GM19468 (cell line): ENCODE measurements at regions not wholly inside any gene's neighbourhood (a gene's known extent, or its start where the extent isn't known, plus 50 kb on each side); places are given as distances from the start of the nearest gene placed in this dataset.

Experiments
- ATAC-seq: cut with Tn5 transposase; IDR thresholded peaks from one replicate; pipeline ENCODE4 v1.9.1; 2021; ENCODE audit warnings: mild to moderate bottlenecking, moderate library complexity, moderate number of reproducible peaks; ENCODE audit not compliant: unreplicated experiment; ENCODE audit errors: extremely low read depth

- no peak for ATAC-seq
Measured at GRCh38 chr3:145522179-145522578, 638.8 kb downstream of the PLOD2 start.

- ATAC-seq = no peak
Measured at GRCh38 chr3:145522893-145523651, 637.9 kb downstream of the PLOD2 start.

- no peak for ATAC-seq
Measured at GRCh38 chr3:145531548-145531947, 629.4 kb downstream of the PLOD2 start.

GRCh38 chr3:145533696-145534095 is 627.3 kb downstream of the PLOD2 start:
- no peak for ATAC-seq

- no peak for ATAC-seq
Measured at GRCh38 chr3:145536461-145536860, 624.5 kb downstream of the PLOD2 start.

GRCh38 chr3:145550522-145550921 is 610.5 kb downstream of the PLOD2 start:
- ATAC-seq = no peak

GRCh38 chr3:145557405-145557804 is 603.6 kb downstream of the PLOD2 start:
- no peak for ATAC-seq

GRCh38 chr3:145578471-145578870 is 582.5 kb downstream of the PLOD2 start:
- no peak for ATAC-seq

GRCh38 chr3:145581694-145582093 is 579.3 kb downstream of the PLOD2 start:
- no peak for ATAC-seq

- ATAC-seq = no peak
Measured at GRCh38 chr3:145604851-145605250, 556.1 kb downstream of the PLOD2 start.

GRCh38 chr3:145620002-145620401 is 541.0 kb downstream of the PLOD2 start:
- ATAC-seq = no peak

- ATAC-seq = no peak
Measured at GRCh38 chr3:145620486-145620885, 540.5 kb downstream of the PLOD2 start.

- ATAC-seq = no peak
Measured at GRCh38 chr3:145623349-145623748, 537.6 kb downstream of the PLOD2 start.

GRCh38 chr3:145628211-145628610 is 532.8 kb downstream of the PLOD2 start:
- no peak for ATAC-seq

GRCh38 chr3:145637105-145637504 is 523.9 kb downstream of the PLOD2 start:
- no peak for ATAC-seq

- ATAC-seq = no peak
Measured at GRCh38 chr3:145639003-145639606, 521.9 kb downstream of the PLOD2 start.

GRCh38 chr3:145639875-145640274 is 521.1 kb downstream of the PLOD2 start:
- no peak for ATAC-seq

- ATAC-seq = no peak
Measured at GRCh38 chr3:145648396-145648795, 512.6 kb downstream of the PLOD2 start.

GRCh38 chr3:145649368-145649887 is 511.6 kb downstream of the PLOD2 start:
- ATAC-seq = no peak

- ATAC-seq = no peak
Measured at GRCh38 chr3:145650170-145650569, 510.8 kb downstream of the PLOD2 start.

- ATAC-seq = no peak
Measured at GRCh38 chr3:145671121-145671520, 489.9 kb downstream of the PLOD2 start.

- no peak for ATAC-seq
Measured at GRCh38 chr3:145673838-145674237, 487.1 kb downstream of the PLOD2 start.
